ENCODE measurements at regions not wholly inside any gene's neighbourhood (a gene's known extent, or its start where the extent isn't known, plus 50 kb on each side); places are given as distances from the start of the nearest gene placed in this dataset.

GRCh38 chr12:44446181-44446580 is 429.9 kb downstream of the NELL2 start (continued):
- TF ChIP-seq CTBP2 (IDR thresholded peaks at IDR 0.05; ENCODE audit: borderline replicate concordance, insufficient read depth, insufficient read length, low read length): no peak
- TF ChIP-seq TAF7 (optimal IDR thresholded peaks at IDR 0.05; ENCODE audit: borderline replicate concordance, low read depth, low read length): no peak
- TF ChIP-seq ZNF274 (IDR thresholded peaks at IDR 0.05; ENCODE audit: borderline replicate concordance, extremely low read depth, low read length): no peak
- no peak for TF ChIP-seq MAX (IDR thresholded peaks at IDR 0.05)
- TF ChIP-seq CHD2 (IDR thresholded peaks at IDR 0.05; ENCODE audit: low read length): no peak
- no peak for TF ChIP-seq SIRT6 (IDR thresholded peaks at IDR 0.05; ENCODE audit: low read length)

All from H1 (cell line).